ENCODE measurements at regions not wholly inside any gene's neighbourhood (a gene's known extent, or its start where the extent isn't known, plus 50 kb on each side); places are given as distances from the start of the nearest gene placed in this dataset.

GRCh38 chr7:35379481-35379880 lies 125.6 kb upstream of the TBX20 start:
- no peak for TF ChIP-seq CTCF (conservative IDR thresholded peaks at IDR 0.05)
- no peak for TF ChIP-seq ZFX (IDR thresholded peaks at IDR 0.05)

GRCh38 chr7:35375516-35375915 lies 121.6 kb upstream of the TBX20 start:
- no peak for TF ChIP-seq CTCF (conservative IDR thresholded peaks at IDR 0.05)
- TF ChIP-seq ZFX (IDR thresholded peaks at IDR 0.05): no peak
- H3K27ac ChIP-seq: no peak overlapping the region

More at GRCh38 chr7:35379481-35379880, 125.6 kb upstream of the TBX20 start:
- H3K27ac ChIP-seq: no peak overlapping the region

- no peak for TF ChIP-seq ZFX (IDR thresholded peaks at IDR 0.05)
- no peak for TF ChIP-seq CTCF (conservative IDR thresholded peaks at IDR 0.05)
- H3K27ac ChIP-seq: no peak overlapping the region
These were observed 121.0 kb upstream of the TBX20 start for GRCh38 chr7:35374858-35375257.

GRCh38 chr7:35371221-35371620 lies 117.3 kb upstream of the TBX20 start:
- no peak for TF ChIP-seq CTCF (conservative IDR thresholded peaks at IDR 0.05)
- TF ChIP-seq ZFX (IDR thresholded peaks at IDR 0.05): no peak
- no peak overlapping the region for H3K27ac ChIP-seq

- no peak overlapping the region for H3K27ac ChIP-seq
- TF ChIP-seq ZFX (IDR thresholded peaks at IDR 0.05) (no peak), CTCF (conservative IDR thresholded peaks at IDR 0.05) (no peak)
These were observed 116.8 kb upstream of the TBX20 start for GRCh38 chr7:35370687-35371086.

GRCh38 chr7:35366167-35367155 lies 112.6 kb upstream of the TBX20 start:
- no peak overlapping the region for H3K27ac ChIP-seq
- TF ChIP-seq CTCF (conservative IDR thresholded peaks at IDR 0.05) (no peak), ZFX (IDR thresholded peaks at IDR 0.05) (no peak)

- TF ChIP-seq ZFX (IDR thresholded peaks at IDR 0.05) (no peak), CTCF (conservative IDR thresholded peaks at IDR 0.05) (no peak)
- H3K27ac ChIP-seq: no peak overlapping the region
These were observed 111.6 kb upstream of the TBX20 start for GRCh38 chr7:35365523-35365922.
